HG03575 (cell line): ENCODE measurements at regions not wholly inside any gene's neighbourhood (a gene's known extent, or its start where the extent isn't known, plus 50 kb on each side); places are given as distances from the start of the nearest gene placed in this dataset.
"Not testable (repeated sequence)": the region's sequence is repeated elsewhere in the genome, so short reads cannot be mapped to it uniquely, and the experiment has no call there.

Experiments
- ATAC-seq: cut with Tn5 transposase; IDR thresholded peaks from one replicate; pipeline ENCODE4 v1.9.1; 2021; ENCODE audit not compliant: unreplicated experiment, insufficient number of reproducible peaks, low FRiP score; ENCODE audit errors: extremely low read depth

- no peak for ATAC-seq
Observed at GRCh38 chr3:166864473-166865467, 515.3 kb downstream of the ZBBX start.

GRCh38 chr3:166860217-166860616 is 519.9 kb downstream of the ZBBX start:
- no peak for ATAC-seq

- no peak for ATAC-seq
Observed at GRCh38 chr3:166844329-166844728, 535.8 kb downstream of the ZBBX start.

GRCh38 chr3:166842784-166843183 is 537.3 kb downstream of the ZBBX start:
- not testable (repeated sequence) for ATAC-seq

- peak; percentile 69 for ATAC-seq
Observed at GRCh38 chr3:166837535-166837934, 542.6 kb downstream of the ZBBX start.

GRCh38 chr3:166836836-166837235 is 543.3 kb downstream of the ZBBX start:
- ATAC-seq = no peak

GRCh38 chr3:166829896-166830295 is 550.2 kb downstream of the ZBBX start:
- no peak for ATAC-seq

- no peak for ATAC-seq
Observed at GRCh38 chr3:166818464-166818863, 561.6 kb downstream of the ZBBX start.

- not testable (repeated sequence) for ATAC-seq
Observed at GRCh38 chr3:166817269-166817668, 562.8 kb downstream of the ZBBX start.

- no peak for ATAC-seq
Observed at GRCh38 chr3:166810741-166811445, 569.2 kb downstream of the ZBBX start.

GRCh38 chr3:166809520-166809919 is 570.6 kb downstream of the ZBBX start:
- ATAC-seq = no peak

GRCh38 chr3:166788936-166789335 is 591.2 kb downstream of the ZBBX start:
- no peak for ATAC-seq

GRCh38 chr3:166785876-166786275 is 594.2 kb downstream of the ZBBX start:
- no peak for ATAC-seq

GRCh38 chr3:166783206-166783605 is 596.9 kb downstream of the ZBBX start:
- ATAC-seq = no peak

- ATAC-seq = no peak
Observed at GRCh38 chr3:166764698-166765318, 615.3 kb downstream of the ZBBX start.

GRCh38 chr3:166759736-166760513 is 620.2 kb downstream of the ZBBX start:
- ATAC-seq = no peak

GRCh38 chr3:166752214-166752613 is 627.9 kb downstream of the ZBBX start:
- no peak for ATAC-seq

GRCh38 chr3:166743481-166744134 is 636.5 kb downstream of the ZBBX start:
- no peak for ATAC-seq
